WTC11 (cell line): ENCODE measurements at regions not wholly inside any gene's neighbourhood (a gene's known extent, or its start where the extent isn't known, plus 50 kb on each side); places are given as distances from the start of the nearest gene placed in this dataset.

Experiments
- CTCF ChIP-seq: fragments of 200-600 bp; IDR thresholded peaks from 2 replicates; pipeline ENCODE4 v1.8.0; 2022; ENCODE audit warnings: antibody characterized with exemption
- E2F1 ChIP-seq: sonication (generic); formaldehyde crosslinking; IDR thresholded peaks from 2 replicates; pipeline ENCODE4 v1.8.0; 2022; ENCODE audit warnings: mild to moderate bottlenecking, missing genetic modification reagents
- JUN ChIP-seq: sonication (generic); formaldehyde crosslinking; IDR thresholded peaks from 2 replicates; pipeline ENCODE4 v1.8.0; 2023; ENCODE audit warnings: mild to moderate bottlenecking, missing genetic modification reagents
- MAX ChIP-seq: sonication (generic); formaldehyde crosslinking; IDR thresholded peaks from 2 replicates; pipeline ENCODE4 v1.8.0; 2022; ENCODE audit warnings: mild to moderate bottlenecking, missing genetic modification reagents
- SMAD3 ChIP-seq: sonication (generic); formaldehyde crosslinking; IDR thresholded peaks from 2 replicates; pipeline ENCODE4 v1.8.0; 2022; ENCODE audit warnings: missing genetic modification reagents, mild to moderate bottlenecking, borderline replicate concordance
- TEAD4 ChIP-seq: sonication (generic); formaldehyde crosslinking; IDR thresholded peaks from 2 replicates; pipeline ENCODE4 v1.8.0; 2022; ENCODE audit warnings: mild to moderate bottlenecking, missing genetic modification reagents
- USF2 ChIP-seq: sonication (generic); formaldehyde crosslinking; IDR thresholded peaks from 2 replicates; pipeline ENCODE4 v1.8.1; 2023; ENCODE audit warnings: mild to moderate bottlenecking, missing genetic modification reagents, moderate library complexity
- ZNF317 ChIP-seq: sonication (generic); formaldehyde crosslinking; IDR thresholded peaks from 2 replicates; pipeline ENCODE4 v1.8.1; 2023; ENCODE audit warnings: low read depth, mild to moderate bottlenecking, moderate library complexity, missing genetic modification reagents, borderline replicate concordance

- TF ChIP-seq CTCF (no peak), USF2 (CRISPR knock-in tag) (no peak), TEAD4 (CRISPR knock-in tag) (no peak), E2F1 (CRISPR knock-in tag) (no peak), JUN (no peak), SMAD3 (CRISPR knock-in tag) (no peak), ZNF317 (CRISPR knock-in tag) (no peak), MAX (CRISPR knock-in tag) (no peak)
Observed at GRCh38 chrX:6614506-6614905, 79.6 kb upstream of the VCX3A start.
